ENCODE measurements at regions not wholly inside any gene's neighbourhood (a gene's known extent, or its start where the extent isn't known, plus 50 kb on each side); places are given as distances from the start of the nearest gene placed in this dataset.

- no peak overlapping the region for H3K27ac Mint-ChIP-seq
- no peak overlapping the region for H3K4me3 Mint-ChIP-seq
- peaks cover 25% of the 10 kb centered on the region for H3K9me3 Mint-ChIP-seq
- H3K36me3 Mint-ChIP-seq (ENCODE audit: low read depth) = no peaks in the 10 kb centered on the region
- H3K4me1 Mint-ChIP-seq (ENCODE audit: low read depth) = no peaks in the 10 kb centered on the region
- no peak for TF ChIP-seq CTCF (IDR thresholded peaks at IDR 0.05)
- no peak for DNase-seq
- no peaks in the 10 kb centered on the region; the same call in 1 of the 2 replicates for H3K27me3 Mint-ChIP-seq (ENCODE audit: insufficient read depth)
Observed at GRCh38 chr18:32577561-32577960, 106.9 kb upstream of the GAREM1 start.

GRCh38 chr18:32576296-32576916 lies 105.7 kb upstream of the GAREM1 start:
- peaks cover 28% of the 10 kb centered on the region for H3K9me3 Mint-ChIP-seq
- H3K27ac Mint-ChIP-seq = no peak overlapping the region
- no peak for TF ChIP-seq CTCF (IDR thresholded peaks at IDR 0.05)
- H3K27me3 Mint-ChIP-seq (ENCODE audit: insufficient read depth) = no peaks in the 10 kb centered on the region; the same call in 1 of the 2 replicates
- no peak overlapping the region for H3K4me3 Mint-ChIP-seq
- no peaks in the 10 kb centered on the region for H3K36me3 Mint-ChIP-seq (ENCODE audit: low read depth)
- H3K4me1 Mint-ChIP-seq (ENCODE audit: low read depth) = no peaks in the 10 kb centered on the region
- no peak for DNase-seq

GRCh38 chr18:32566960-32567359 lies 96.3 kb upstream of the GAREM1 start:
- H3K4me1 Mint-ChIP-seq (ENCODE audit: low read depth) = no peaks in the 10 kb centered on the region
- peaks cover 38% of the 10 kb centered on the region for H3K9me3 Mint-ChIP-seq
- H3K27ac Mint-ChIP-seq = no peak overlapping the region
- DNase-seq = no peak
- H3K36me3 Mint-ChIP-seq (ENCODE audit: low read depth) = no peaks in the 10 kb centered on the region
- TF ChIP-seq CTCF (IDR thresholded peaks at IDR 0.05) = no peak
- H3K4me3 Mint-ChIP-seq = no peak overlapping the region
- H3K27me3 Mint-ChIP-seq (ENCODE audit: insufficient read depth) = peaks cover 1% of the 10 kb centered on the region; the same call in 1 of the 2 replicates

- H3K4me1 Mint-ChIP-seq (ENCODE audit: low read depth) = no peaks in the 10 kb centered on the region
- peaks cover 1% of the 10 kb centered on the region; the same call in 1 of the 2 replicates for H3K27me3 Mint-ChIP-seq (ENCODE audit: insufficient read depth)
- no peak overlapping the region for H3K4me3 Mint-ChIP-seq
- DNase-seq = no peak
- peaks cover 9% of the 10 kb centered on the region for H3K9me3 Mint-ChIP-seq
- no peak for TF ChIP-seq CTCF (IDR thresholded peaks at IDR 0.05)
- H3K27ac Mint-ChIP-seq = no peak overlapping the region
- H3K36me3 Mint-ChIP-seq (ENCODE audit: low read depth) = no peaks in the 10 kb centered on the region
Observed at GRCh38 chr18:32553640-32554365, 83.1 kb upstream of the GAREM1 start.

- H3K4me1 Mint-ChIP-seq (ENCODE audit: low read depth) = no peaks in the 10 kb centered on the region
- DNase-seq = no peak
- peaks cover 1% of the 10 kb centered on the region; the same call in 1 of the 2 replicates for H3K27me3 Mint-ChIP-seq (ENCODE audit: insufficient read depth)
- H3K27ac Mint-ChIP-seq = no peak overlapping the region
- TF ChIP-seq CTCF (IDR thresholded peaks at IDR 0.05) = no peak
- H3K4me3 Mint-ChIP-seq = no peak overlapping the region
- H3K9me3 Mint-ChIP-seq = peaks cover 9% of the 10 kb centered on the region
- no peaks in the 10 kb centered on the region for H3K36me3 Mint-ChIP-seq (ENCODE audit: low read depth)
Observed at GRCh38 chr18:32553174-32553573, 82.5 kb upstream of the GAREM1 start.

All from HFFc6 (cell line).